ENCODE measurements at regions not wholly inside any gene's neighbourhood (a gene's known extent, or its start where the extent isn't known, plus 50 kb on each side); places are given as distances from the start of the nearest gene placed in this dataset.

- Histone ChIP-seq H3K9ac (ENCODE audit: control insufficient read depth, extremely low read depth, insufficient read depth, low read length) (no peak overlapping the region), H3K9me1 (ENCODE audit: control insufficient read depth, extremely low read depth, insufficient read depth, low read length) (no peaks in the 10 kb centered on the region), H3K79me2 (ENCODE audit: control insufficient read depth, insufficient read depth, low read length) (no peaks in the 10 kb centered on the region), H3K27me3 (ENCODE audit: control insufficient read depth, extremely low read depth, insufficient read depth, low read length) (no peaks in the 10 kb centered on the region), H3K4me1 (ENCODE audit: control insufficient read depth, extremely low read depth, insufficient read depth, low read length) (no peaks in the 10 kb centered on the region), H3K4me2 (ENCODE audit: control insufficient read depth, extremely low read depth, insufficient read depth, low read depth, low read length) (no peak overlapping the region), H3K27ac (ENCODE audit: control insufficient read depth, insufficient read depth, low read length) (no peak overlapping the region), H4K20me1 (ENCODE audit: control insufficient read depth, extremely low read depth, insufficient read depth, low read length) (no peaks in the 10 kb centered on the region), H3K9me3 (ENCODE audit: control insufficient read depth, low read depth, low read length) (no peaks in the 10 kb centered on the region), H3K4me3 (ENCODE audit: control insufficient read depth in 2 of 3, extremely low read depth in 1 of 3, insufficient read depth in 2 of 3, low read depth in 1 of 3, low read length in 3 of 3) (no peak overlapping the region), H3K36me3 (ENCODE audit: control insufficient read depth in 2 of 2, extremely low read depth in 1 of 2, insufficient read depth in 2 of 2, low read length in 2 of 2) (no peaks in the 10 kb centered on the region), H2AFZ (ENCODE audit: control insufficient read depth, low read length) (no peak overlapping the region)
- DNase-seq (ENCODE audit: low read depth, low spot score) (no peak), FAIRE-seq (no peak)
- dilution Hi-C loops (cut with MboI; ENCODE audit: extremely low pct_ligation_motif_present, low sequenced_read_pairs): no loop called here
- no peak for TF ChIP-seq EZH2 (IDR thresholded peaks at IDR 0.05; ENCODE audit: low read length)
- TF ChIP-seq CTCF (optimal IDR thresholded peaks at IDR 0.05 in 1 of 3, IDR thresholded peaks at IDR 0.05 in 1 of 3, conservative IDR thresholded peaks at IDR 0.05 in 1 of 3; ENCODE audit: extremely low read depth in 1 of 3, insufficient read depth in 2 of 3, low read length in 3 of 3): no peak
Measured at GRCh38 chr10:43960981-43961380, 312.3 kb upstream of the ZNF32 start.

GRCh38 chr10:43960477-43960876 is 311.8 kb upstream of the ZNF32 start:
- Histone ChIP-seq H3K79me2 (ENCODE audit: control insufficient read depth, insufficient read depth, low read length) (no peaks in the 10 kb centered on the region), H3K9me1 (ENCODE audit: control insufficient read depth, extremely low read depth, insufficient read depth, low read length) (no peaks in the 10 kb centered on the region), H3K27ac (ENCODE audit: control insufficient read depth, insufficient read depth, low read length) (no peak overlapping the region), H3K9me3 (ENCODE audit: control insufficient read depth, low read depth, low read length) (no peaks in the 10 kb centered on the region), H4K20me1 (ENCODE audit: control insufficient read depth, extremely low read depth, insufficient read depth, low read length) (no peaks in the 10 kb centered on the region), H3K36me3 (ENCODE audit: control insufficient read depth in 2 of 2, extremely low read depth in 1 of 2, insufficient read depth in 2 of 2, low read length in 2 of 2) (no peaks in the 10 kb centered on the region), H3K4me1 (ENCODE audit: control insufficient read depth, extremely low read depth, insufficient read depth, low read length) (no peaks in the 10 kb centered on the region), H2AFZ (ENCODE audit: control insufficient read depth, low read length) (no peak overlapping the region), H3K4me3 (ENCODE audit: control insufficient read depth in 2 of 3, extremely low read depth in 1 of 3, insufficient read depth in 2 of 3, low read depth in 1 of 3, low read length in 3 of 3) (no peak overlapping the region), H3K9ac (ENCODE audit: control insufficient read depth, extremely low read depth, insufficient read depth, low read length) (no peak overlapping the region), H3K27me3 (ENCODE audit: control insufficient read depth, extremely low read depth, insufficient read depth, low read length) (no peaks in the 10 kb centered on the region), H3K4me2 (ENCODE audit: control insufficient read depth, extremely low read depth, insufficient read depth, low read depth, low read length) (no peak overlapping the region)
- FAIRE-seq: no peak
- DNase-seq (ENCODE audit: low read depth, low spot score): no peak
- no peak for TF ChIP-seq CTCF (optimal IDR thresholded peaks at IDR 0.05 in 1 of 3, IDR thresholded peaks at IDR 0.05 in 1 of 3, conservative IDR thresholded peaks at IDR 0.05 in 1 of 3; ENCODE audit: extremely low read depth in 1 of 3, insufficient read depth in 2 of 3, low read length in 3 of 3)
- TF ChIP-seq EZH2 (IDR thresholded peaks at IDR 0.05; ENCODE audit: low read length): no peak
- dilution Hi-C loops (cut with MboI; ENCODE audit: extremely low pct_ligation_motif_present, low sequenced_read_pairs): no loop called here
